HK-2 (cell line): ENCODE measurements at regions not wholly inside any gene's neighbourhood (a gene's known extent, or its start where the extent isn't known, plus 50 kb on each side); places are given as distances from the start of the nearest gene placed in this dataset.
"Not testable (repeated sequence)": the region's sequence is repeated elsewhere in the genome, so short reads cannot be mapped to it uniquely, and the experiment has no call there.

ENCODE experiments used
- DNase-seq: peaks from one replicate; pipeline ENCODE4 v3.0.0-alpha.2; 2018; ENCODE audit not compliant: unreplicated experiment

DNA sequence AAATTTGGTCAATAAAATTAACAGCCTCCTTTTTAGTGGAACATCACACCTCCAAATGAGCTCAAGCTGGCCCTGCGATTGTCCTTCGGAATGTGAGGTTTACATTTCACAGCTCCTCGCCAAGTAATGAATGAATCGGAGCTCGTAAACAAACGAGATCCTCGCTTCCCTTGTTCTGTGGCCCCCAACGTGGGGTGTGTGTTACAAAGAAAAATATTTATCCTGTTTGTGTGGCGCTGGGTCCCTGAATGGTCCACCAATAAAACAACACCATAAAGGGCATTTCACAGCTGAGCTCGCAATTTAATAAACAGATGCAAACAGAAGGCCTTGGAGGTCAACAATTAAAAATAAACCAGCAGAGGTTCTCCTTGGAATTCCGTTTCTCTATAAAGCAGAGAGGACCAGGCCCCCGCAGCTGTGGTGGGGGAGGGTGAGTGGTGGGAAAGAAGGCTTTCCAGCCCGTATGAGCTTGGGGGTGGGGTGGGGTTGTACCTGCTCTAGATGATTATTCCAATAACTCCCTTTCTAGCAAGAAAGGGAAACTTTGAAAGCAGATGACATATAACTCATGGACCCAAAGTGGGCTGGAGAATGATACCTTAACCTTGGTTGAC is 393.9 kb upstream of the SALL1 start:
- DNase-seq = no peak

GRCh38 chr16:51543971-51544370 is 392.9 kb upstream of the SALL1 start:
- DNase-seq = no peak

GRCh38 chr16:51542981-51543815 is 392.1 kb upstream of the SALL1 start:
- no peak for DNase-seq

GRCh38 chr16:51540259-51540658 is 389.2 kb upstream of the SALL1 start:
- no peak for DNase-seq

GRCh38 chr16:51538707-51539498 is 387.8 kb upstream of the SALL1 start:
- DNase-seq = peak; percentile 73

GRCh38 chr16:51535591-51535990 is 384.5 kb upstream of the SALL1 start:
- DNase-seq = no peak

- DNase-seq = no peak
Measured at GRCh38 chr16:51532551-51532950, 381.5 kb upstream of the SALL1 start.

- no peak for DNase-seq
Measured at GRCh38 chr16:51531271-51531670, 380.2 kb upstream of the SALL1 start.

DNA sequence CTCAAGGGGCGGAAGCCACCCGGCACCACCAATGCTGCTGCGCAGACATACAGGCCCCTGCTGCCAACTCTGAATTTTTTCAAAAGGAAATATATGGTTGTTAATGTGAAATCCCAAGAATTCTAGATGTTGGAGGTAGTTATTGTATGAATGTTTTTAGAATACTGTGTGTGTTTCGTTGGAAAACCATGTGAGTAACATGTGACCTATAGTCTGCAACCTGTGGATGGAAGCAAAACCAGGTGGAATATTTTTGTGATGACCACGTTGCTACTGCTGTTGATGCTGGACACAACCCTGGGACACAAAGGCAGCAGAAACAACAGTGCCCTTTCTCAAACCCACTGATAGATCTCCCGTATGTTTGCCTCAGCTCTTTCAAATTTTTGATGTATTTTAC is 376.3 kb upstream of the SALL1 start:
- DNase-seq = no peak

- no peak for DNase-seq
Measured at GRCh38 chr16:51526621-51527020, 375.6 kb upstream of the SALL1 start.

GRCh38 chr16:51524555-51525373 is 373.7 kb upstream of the SALL1 start:
- no peak for DNase-seq

DNA sequence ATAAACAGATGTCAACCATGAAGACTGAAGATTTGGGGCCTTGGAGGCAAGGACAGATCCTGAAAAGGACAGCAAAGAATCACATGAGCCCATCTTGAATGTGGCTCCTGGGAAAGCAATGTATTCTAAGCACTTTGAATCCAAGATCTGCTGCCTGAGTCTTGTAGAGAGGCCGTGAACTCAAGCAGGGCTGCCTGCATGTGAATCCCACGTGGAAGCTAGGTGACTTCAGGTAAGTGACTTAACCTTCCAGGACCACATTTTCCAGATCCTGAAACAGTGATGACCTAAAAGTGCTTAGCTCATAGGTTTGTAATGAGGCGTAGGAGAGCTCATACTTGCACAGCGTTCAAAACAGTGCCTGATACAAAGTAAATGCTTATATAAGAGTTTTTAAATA is 373.0 kb upstream of the SALL1 start:
- no peak for DNase-seq

DNA sequence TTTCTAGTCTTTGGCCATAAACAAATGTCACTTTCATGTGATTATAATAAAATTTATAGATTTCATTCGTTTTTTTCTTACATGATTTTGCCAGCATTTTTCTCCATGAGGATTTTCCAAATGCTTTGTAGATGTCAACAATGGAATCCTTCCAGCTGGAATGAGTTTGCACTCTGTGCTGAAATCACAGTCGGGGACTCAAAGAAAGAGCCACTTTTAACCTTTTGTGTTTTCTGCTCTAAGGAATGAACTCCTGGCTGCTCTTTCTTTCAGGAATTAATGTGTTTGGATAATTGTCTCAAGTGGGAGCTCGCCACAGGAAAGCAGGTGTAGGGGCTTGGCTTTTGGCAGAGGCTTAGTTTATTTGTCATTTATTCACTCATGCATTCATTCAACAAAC is 372.3 kb upstream of the SALL1 start:
- DNase-seq = no peak

DNA sequence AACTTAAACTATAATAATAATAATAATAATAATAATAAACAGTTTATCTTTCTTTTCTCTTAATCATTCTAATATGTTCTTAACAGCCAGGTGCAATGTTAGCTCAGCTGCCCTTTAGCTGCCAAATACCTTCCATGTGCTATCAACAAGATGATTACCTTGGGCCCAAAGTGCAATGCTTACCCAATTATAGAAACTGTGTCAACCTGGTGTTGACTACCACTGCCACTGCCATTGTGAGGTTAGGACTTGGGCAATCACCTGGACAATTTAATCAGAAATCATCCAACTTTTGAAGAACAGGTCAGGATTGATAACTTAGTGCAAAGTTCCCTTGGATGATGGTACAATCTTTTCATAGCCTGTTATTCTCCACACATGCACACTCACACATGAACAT is 371.8 kb upstream of the SALL1 start:
- DNase-seq = no peak

DNA sequence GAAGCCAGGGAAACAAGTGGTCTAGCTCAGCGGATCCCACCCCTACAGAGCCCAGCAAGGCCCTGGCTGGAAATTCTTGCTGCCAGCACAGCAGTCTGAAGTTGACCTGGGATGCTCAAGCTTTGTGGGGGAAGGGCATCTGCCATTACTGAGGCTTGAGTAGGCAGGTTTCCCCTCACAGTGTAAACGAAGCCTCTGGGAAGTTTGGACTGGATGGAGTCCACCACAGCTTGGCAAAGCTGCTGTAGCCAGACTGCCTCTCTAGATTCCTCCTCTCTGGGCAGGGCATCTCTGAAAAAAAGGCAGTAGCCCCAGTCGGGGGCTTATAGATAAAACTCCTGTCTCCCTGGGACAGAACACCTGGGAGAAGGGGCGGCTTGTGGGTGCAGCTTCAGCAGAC is 365.9 kb upstream of the SALL1 start:
- not testable (repeated sequence) for DNase-seq

GRCh38 chr16:51510416-51510815 is 359.3 kb upstream of the SALL1 start:
- DNase-seq = no peak

- no peak for DNase-seq
Measured at GRCh38 chr16:51509336-51509735, 358.3 kb upstream of the SALL1 start.

DNA sequence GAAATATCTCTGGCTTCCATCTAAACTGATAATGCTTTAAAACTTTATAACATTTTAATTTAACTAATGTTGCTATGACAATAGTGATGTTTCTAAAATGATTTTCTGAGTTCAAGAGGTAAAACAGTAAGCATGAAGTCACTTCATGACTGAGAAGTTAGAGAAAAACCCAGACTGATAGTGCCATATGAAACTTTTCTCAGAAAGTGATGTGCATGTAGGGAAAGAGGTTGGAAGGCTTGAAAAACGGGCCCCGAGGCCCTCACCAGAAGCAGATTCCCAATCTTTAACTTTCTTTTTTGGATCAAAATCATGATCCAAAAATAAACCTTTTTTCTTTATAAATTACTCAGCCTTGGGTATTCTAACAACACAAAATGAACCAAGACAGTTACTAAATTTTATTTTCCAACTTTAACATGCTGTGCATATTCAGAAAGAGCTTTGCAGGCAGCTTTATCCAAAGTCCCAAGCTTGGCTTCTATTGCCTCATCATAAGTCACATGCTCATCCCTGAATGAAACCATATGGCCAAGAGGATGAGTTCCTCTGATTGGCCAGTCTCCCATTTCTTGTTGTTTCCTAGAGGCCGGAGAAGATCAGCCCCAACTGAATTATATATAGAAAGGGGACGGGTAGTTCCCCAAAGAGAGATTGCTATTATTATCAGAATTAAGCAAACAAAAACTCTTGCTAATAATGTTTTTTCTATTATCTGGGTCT is 357.6 kb upstream of the SALL1 start:
- DNase-seq = no peak

GRCh38 chr16:51507286-51507685 is 356.2 kb upstream of the SALL1 start:
- no peak for DNase-seq

DNA sequence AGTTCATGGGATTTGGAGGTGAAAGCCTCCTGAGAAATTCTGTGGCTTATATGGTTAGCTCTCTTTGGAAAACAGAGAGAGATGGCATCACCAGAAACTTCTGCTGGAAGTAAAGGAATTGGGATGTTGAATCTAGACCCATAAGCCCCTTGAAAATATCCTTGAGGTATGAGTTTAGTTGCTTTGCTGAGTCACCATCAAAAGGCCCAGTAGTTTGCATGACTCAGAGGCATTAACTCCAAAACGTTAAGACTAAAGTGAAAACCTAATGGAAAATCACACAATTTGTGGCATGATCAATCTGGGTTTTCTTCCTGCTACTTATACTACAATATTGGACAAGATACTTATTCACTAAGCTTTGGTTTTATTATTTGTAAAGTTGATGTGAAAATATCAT is 349.2 kb upstream of the SALL1 start:
- DNase-seq = no peak

DNA sequence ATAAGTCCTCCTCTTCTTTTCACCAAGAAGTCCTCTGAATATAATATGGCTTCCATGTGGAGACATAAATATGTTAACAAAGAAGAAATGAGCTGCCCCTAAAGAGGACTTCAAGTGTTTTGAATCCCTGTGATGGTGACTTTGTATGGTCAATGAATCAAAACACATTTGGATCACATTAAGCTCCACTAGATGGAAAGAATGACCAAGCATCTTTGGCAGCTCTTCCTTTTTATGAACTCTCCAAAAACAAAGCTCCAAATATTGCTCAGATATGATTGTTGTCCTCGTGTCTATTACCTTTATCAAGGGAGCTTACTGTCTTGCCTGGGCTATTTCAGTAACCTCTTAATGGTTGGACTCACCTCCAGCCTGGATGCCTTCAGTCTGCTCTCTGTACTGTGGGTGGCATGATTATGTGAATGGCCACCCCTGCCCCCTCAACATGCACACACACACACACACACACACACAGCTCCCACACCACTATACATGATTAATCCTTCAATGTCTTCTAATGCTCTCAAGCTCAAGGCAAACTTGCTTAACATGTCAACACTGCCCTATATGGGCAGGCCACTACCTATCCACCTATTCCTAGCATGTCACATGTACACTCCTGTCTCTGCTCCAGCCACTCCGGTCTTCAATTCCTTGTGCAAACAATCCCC is 346.6 kb upstream of the SALL1 start:
- DNase-seq = no peak
